ENCODE measurements at regions not wholly inside any gene's neighbourhood (a gene's known extent, or its start where the extent isn't known, plus 50 kb on each side); places are given as distances from the start of the nearest gene placed in this dataset.
A peak's percentile ranks its signal among the peaks of the same experiment; 100 is the strongest.

- no peak overlapping the region for H3K4me2 ChIP-seq (ENCODE audit: low read depth, low read length, poor library complexity, severe bottlenecking)
- H3K9me2 ChIP-seq (replicated peaks; ENCODE audit: low read depth, low read length), result peaks cover 2% of the 10 kb centered on the region; the same call in 1 of the 2 replicates
These were observed 435.1 kb upstream of the MEIS1 start for GRCh38 chr2:65999796-66000195.

GRCh38 chr2:65999103-65999502 is 435.8 kb upstream of the MEIS1 start:
- H3F3A ChIP-seq (ENCODE audit: low read depth), result no peaks in the 10 kb centered on the region
- TF ChIP-seq EZH2phosphoT487 (IDR thresholded peaks at IDR 0.05; ENCODE audit: borderline replicate concordance), result no peak
- no peak for TF ChIP-seq CTCF (conservative IDR thresholded peaks at IDR 0.05; ENCODE audit: low read length)
- no peaks in the 10 kb centered on the region for H3K36me3 ChIP-seq (ENCODE audit: insufficient read depth, low read length)
- no peaks in the 10 kb centered on the region for H4K20me1 ChIP-seq (ENCODE audit: insufficient read depth, low read length, poor library complexity, severe bottlenecking)
- no peaks in the 10 kb centered on the region for H3K27me3 ChIP-seq (ENCODE audit: insufficient read depth, low read length, poor library complexity, severe bottlenecking)
- H3K4me2 ChIP-seq (ENCODE audit: low read depth, low read length, poor library complexity, severe bottlenecking), result no peak overlapping the region
- no peak overlapping the region for H3K9ac ChIP-seq (ENCODE audit: low read depth, low read length, poor library complexity, severe bottlenecking)
- no peaks in the 10 kb centered on the region for H3K9me3 ChIP-seq (ENCODE audit: insufficient read depth, low read depth, low read length)
- no peaks in the 10 kb centered on the region for H3K4me1 ChIP-seq (ENCODE audit: insufficient read depth, low read length, poor library complexity, severe bottlenecking)
- no peaks in the 10 kb centered on the region for H3K79me2 ChIP-seq (ENCODE audit: insufficient read depth, low read length)
- no peak overlapping the region for H3K4me3 ChIP-seq (ENCODE audit: low read length, poor library complexity, severe bottlenecking)
- H3K9me2 ChIP-seq (replicated peaks; ENCODE audit: low read depth, low read length), result no peaks in the 10 kb centered on the region
- H2AFZ ChIP-seq (ENCODE audit: low read length), result no peak overlapping the region

More at GRCh38 chr2:65999796-66000195, 435.1 kb upstream of the MEIS1 start:
- Histone ChIP-seq H3F3A (ENCODE audit: low read depth) (no peaks in the 10 kb centered on the region), H3K79me2 (ENCODE audit: insufficient read depth, low read length) (no peaks in the 10 kb centered on the region), H4K20me1 (ENCODE audit: insufficient read depth, low read length, poor library complexity, severe bottlenecking) (no peaks in the 10 kb centered on the region), H3K9ac (ENCODE audit: low read depth, low read length, poor library complexity, severe bottlenecking) (no peak overlapping the region), H3K4me1 (ENCODE audit: insufficient read depth, low read length, poor library complexity, severe bottlenecking) (no peaks in the 10 kb centered on the region), H3K4me3 (ENCODE audit: low read length, poor library complexity, severe bottlenecking) (no peak overlapping the region), H3K9me3 (ENCODE audit: insufficient read depth, low read depth, low read length) (no peaks in the 10 kb centered on the region), H2AFZ (ENCODE audit: low read length) (no peak overlapping the region), H3K36me3 (ENCODE audit: insufficient read depth, low read length) (no peaks in the 10 kb centered on the region), H3K27me3 (ENCODE audit: insufficient read depth, low read length, poor library complexity, severe bottlenecking) (no peaks in the 10 kb centered on the region)
- TF ChIP-seq EZH2phosphoT487 (IDR thresholded peaks at IDR 0.05; ENCODE audit: borderline replicate concordance), result no peak
- TF ChIP-seq CTCF (conservative IDR thresholded peaks at IDR 0.05; ENCODE audit: low read length), result peak; percentile 37; the same call in 1 of the 2 replicates

- Histone ChIP-seq H3K4me2 (ENCODE audit: low read depth, low read length, poor library complexity, severe bottlenecking) (peak overlapping the region; percentile 10), H3K27me3 (ENCODE audit: insufficient read depth, low read length, poor library complexity, severe bottlenecking) (no peaks in the 10 kb centered on the region), H3K79me2 (ENCODE audit: insufficient read depth, low read length) (no peaks in the 10 kb centered on the region), H3K36me3 (ENCODE audit: insufficient read depth, low read length) (no peaks in the 10 kb centered on the region), H3K4me1 (ENCODE audit: insufficient read depth, low read length, poor library complexity, severe bottlenecking) (no peaks in the 10 kb centered on the region), H2AFZ (ENCODE audit: low read length) (peak overlapping the region; percentile 45; the same call in 1 of the 2 replicates), H3K9me2 (replicated peaks; ENCODE audit: low read depth, low read length) (no peaks in the 10 kb centered on the region), H3F3A (ENCODE audit: low read depth) (no peaks in the 10 kb centered on the region), H3K4me3 (ENCODE audit: low read length, poor library complexity, severe bottlenecking) (no peak overlapping the region), H3K9ac (ENCODE audit: low read depth, low read length, poor library complexity, severe bottlenecking) (no peak overlapping the region), H3K9me3 (ENCODE audit: insufficient read depth, low read depth, low read length) (no peaks in the 10 kb centered on the region), H4K20me1 (ENCODE audit: insufficient read depth, low read length, poor library complexity, severe bottlenecking) (no peaks in the 10 kb centered on the region)
- TF ChIP-seq CTCF (conservative IDR thresholded peaks at IDR 0.05; ENCODE audit: low read length) (no peak), EZH2phosphoT487 (IDR thresholded peaks at IDR 0.05; ENCODE audit: borderline replicate concordance) (no peak)
These were observed 437.0 kb upstream of the MEIS1 start for GRCh38 chr2:65997961-65998360.

All from Loucy (cell line).